NCI-H1092 treated with DMSO at 0.1 percent for 48 hours (cell line): ENCODE measurements at regions not wholly inside any gene's neighbourhood (a gene's known extent, or its start where the extent isn't known, plus 50 kb on each side); places are given as distances from the start of the nearest gene placed in this dataset.
"Not testable (repeated sequence)": the region's sequence is repeated elsewhere in the genome, so short reads cannot be mapped to it uniquely, and the experiment has no call there.

Experiments
- DNase-seq: peaks from one replicate; lab custom pipeline; 2025; lab: John Stamatoyannopoulos, UW

DNA sequence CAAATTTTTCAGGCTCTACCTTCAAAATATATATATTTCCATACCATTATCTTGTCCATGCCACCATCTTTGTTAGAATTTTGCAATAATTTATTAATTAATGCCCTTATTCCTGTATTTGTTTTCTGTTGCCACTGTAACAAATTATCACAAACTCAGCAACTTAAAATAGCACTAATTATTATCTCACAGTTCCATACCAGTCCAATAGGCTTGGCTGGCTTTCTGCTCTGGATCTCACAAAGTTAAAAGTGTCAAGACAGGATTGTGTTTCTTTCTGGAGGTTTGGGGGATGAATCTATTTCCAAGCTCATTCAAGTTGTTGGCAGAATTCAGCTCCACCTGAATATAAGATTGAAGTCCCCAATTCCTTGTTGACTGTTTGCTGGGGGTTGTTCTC, 58.6 kb upstream of the SLC38A4 start:
- DNase-seq, result no peak

GRCh38 chr12:46886541-46887041, 60.8 kb upstream of the SLC38A4 start:
- no peak for DNase-seq

DNA sequence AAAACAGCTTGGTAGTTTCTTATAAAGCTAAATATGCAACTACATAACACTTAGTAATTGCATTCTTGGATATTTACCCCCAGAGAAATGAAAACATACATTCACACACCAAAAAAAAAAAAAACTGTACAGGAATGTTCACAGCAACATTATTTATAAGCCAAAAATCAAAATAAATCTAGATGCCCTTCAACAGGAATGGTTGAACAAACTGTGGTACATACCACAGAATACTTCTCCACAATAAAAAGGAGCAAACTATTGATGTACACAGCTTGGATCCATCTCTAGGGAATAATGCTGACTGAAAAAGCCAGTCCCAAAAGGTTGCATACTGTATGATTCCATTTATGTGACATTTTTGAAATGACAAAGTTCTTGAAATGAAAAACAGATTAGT, 62.1 kb upstream of the SLC38A4 start:
- DNase-seq, result no peak

GRCh38 chr12:46888568-46888967, 62.8 kb upstream of the SLC38A4 start:
- no peak for DNase-seq

DNA sequence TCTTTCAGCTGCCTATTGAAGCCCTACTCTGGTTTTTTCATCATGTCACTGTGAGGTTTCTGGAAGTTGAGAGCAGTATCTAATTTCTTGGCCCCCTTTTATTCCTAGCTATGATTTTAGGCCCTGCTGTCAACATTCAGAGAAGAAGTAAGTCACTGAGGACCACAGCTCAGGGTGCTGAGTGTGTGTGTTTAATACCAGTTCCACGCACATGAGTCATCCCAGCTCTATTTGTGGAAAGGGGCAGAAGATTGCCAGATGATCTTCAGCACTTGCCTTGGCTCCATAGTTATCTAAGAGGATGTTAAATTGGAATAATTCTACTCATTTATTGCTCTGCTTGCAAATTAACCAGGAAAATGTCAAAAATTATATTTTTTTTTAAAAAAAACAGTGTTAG, 65.5 kb upstream of the SLC38A4 start:
- no peak for DNase-seq

DNA sequence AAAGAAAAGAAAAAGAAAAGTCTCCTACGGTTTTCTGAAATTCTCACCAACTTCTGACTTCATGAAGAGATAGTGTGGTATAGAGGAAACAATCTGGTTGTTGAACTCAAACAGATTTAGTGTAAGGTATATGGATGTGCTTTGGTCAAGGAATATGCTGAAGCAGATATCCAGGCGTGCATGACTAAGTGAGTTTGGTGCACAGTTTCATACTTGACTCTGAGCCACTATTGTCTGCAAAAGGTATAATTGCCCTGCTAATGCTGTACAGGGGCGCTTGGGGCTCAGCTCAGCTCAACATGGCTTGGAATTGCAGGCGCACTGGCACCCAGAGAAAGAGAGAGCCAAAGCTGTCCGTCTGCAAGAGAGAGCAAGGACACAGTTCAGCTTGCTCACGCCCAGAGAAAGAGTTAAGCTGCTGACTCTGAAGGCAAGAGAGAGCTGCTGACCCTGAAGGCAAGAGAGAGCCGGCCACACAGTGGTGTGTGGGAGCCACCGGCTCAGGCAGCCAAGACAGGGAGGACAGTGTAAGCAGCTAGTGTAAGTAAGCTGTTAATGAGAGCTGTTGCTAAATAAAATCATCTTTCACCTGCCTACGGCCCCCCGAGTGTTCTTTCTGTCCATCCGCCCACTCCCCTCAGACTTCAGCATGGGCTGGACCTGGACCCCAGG, 66.4 kb upstream of the SLC38A4 start:
- DNase-seq, result no peak

DNA sequence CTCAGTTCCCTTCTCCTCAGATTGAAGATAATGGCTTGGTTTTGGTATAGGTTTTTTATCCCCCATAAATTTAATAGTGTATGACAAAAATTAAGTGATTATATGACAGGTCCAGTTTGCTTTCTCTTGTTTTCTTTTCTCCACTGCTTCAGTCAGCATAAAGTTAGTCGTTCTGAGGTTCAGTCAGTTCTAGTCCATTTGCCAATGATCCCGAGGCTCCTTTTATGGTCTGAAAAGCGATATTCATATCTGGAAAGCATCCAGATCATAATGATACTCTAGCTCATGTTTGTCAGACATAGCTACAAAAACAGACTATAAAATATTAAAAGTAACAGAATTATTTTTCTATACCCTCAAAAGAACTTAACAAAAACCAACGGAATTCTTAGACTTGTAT, 67.1 kb upstream of the SLC38A4 start:
- no peak for DNase-seq

DNA sequence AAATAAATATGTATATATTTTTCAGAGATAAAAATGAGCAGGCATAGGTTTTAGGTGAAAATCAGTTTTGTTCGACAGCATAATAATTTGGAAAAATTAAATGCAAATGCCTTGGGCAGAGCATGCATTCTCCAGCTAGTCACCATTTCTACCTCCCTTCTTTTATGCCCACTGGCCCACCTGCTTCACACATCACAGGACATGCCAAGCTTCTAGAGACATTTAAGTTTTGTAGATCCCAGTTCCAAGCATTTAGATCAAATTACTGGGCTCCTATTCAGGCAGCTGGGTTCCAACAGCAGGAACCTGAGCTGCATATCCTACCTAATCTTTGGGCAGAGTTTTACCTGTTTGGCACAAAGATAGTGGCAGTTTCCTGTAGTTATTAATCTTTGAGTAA, 67.6 kb upstream of the SLC38A4 start:
- no peak for DNase-seq

GRCh38 chr12:46895726-46896125, 69.9 kb upstream of the SLC38A4 start:
- DNase-seq, result no peak

DNA sequence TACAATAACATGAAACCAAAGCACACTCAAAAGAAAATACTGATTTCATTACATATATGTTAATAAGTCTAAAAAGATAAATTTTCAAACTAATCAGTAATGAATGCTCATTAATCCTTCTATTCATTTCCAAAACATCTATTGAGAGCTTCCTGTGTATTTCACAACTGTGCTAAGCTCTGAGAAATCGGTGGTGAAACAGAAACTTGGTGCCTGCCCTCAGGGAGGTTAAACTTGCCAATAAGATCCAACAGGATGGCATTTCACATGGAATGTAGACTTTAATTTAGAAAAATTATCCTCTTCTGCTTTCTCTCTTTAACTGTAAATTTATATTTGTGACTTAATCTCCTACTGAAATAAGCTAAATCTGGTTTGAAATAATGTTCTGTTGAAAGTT, 70.9 kb upstream of the SLC38A4 start:
- no peak for DNase-seq

DNA sequence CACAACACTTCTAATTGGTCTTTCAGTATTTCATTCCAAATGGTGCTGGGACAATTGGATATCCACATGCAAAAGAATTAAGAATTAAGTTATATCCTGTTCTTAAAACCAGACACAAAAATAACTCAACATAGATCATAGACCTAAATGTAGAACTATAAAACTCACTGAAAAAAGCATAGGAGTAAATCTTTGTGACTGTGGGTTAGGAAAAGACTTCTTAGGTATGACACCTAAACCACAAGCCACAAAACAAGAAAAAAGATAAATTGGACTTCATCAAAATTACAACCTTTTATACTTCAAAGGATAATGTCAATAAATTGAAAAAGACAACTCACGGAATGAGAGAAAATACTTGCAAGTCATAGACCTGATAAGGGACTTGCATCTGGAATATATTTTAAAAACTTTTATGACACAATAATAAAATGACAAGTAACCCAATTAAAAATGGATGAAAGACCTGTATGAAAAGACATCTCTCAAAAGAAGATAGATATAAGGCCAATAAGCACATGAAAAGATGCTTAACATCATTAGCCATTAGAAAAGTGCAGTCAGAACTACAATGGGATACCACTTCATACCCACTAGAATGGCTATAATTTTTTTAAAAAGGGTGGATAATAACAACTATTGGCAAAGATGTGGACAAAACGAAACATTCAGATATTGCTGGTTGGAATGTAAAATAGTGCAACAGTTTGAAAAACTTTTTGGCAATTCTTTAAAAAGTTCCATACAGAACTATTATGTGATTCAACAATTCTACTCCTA, 72.5 kb upstream of the SLC38A4 start:
- DNase-seq, result no peak

DNA sequence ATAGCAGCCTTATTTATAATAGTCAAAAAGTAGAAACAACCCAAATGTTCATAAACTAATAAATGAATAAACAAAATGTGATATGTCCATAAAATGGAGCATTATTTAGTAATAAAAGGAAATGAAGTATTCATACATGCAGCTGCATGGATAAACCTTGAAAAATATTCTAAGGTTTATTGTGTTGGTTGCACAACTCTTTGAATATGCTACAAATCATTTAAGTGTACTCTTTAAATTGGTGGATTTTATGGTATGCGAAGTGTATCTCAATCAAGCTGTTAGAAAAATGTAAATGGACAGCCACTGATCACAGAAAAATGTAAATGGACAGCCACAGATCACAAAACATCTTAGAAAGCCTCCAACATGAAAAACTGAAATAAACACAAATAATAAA, 73.2 kb upstream of the SLC38A4 start:
- no peak for DNase-seq

- no peak for DNase-seq
These were observed 75.1 kb upstream of the SLC38A4 start for GRCh38 chr12:46900734-46901463.

GRCh38 chr12:46901464-46902205, 75.8 kb upstream of the SLC38A4 start:
- DNase-seq, result no peak

DNA sequence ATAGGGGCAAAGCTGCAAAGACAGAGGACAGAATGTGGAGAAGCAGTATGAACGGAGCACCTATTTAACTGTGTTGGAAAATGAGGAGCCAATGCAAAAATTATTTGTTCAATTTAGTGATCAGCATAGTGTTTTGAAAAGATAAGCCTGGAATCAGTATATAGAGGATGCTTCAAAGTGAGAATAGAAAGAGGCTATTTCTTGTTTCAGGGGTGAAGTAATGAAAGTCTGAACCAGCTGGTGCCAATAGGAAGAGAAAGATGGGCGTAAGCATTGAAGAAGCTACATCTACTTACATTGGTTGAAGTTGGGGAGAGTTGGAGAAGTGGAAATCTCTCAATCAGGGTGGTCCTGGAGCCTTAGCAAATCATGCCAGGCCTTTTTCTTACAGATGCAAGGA, 77.3 kb upstream of the SLC38A4 start:
- DNase-seq, result no peak

GRCh38 chr12:46904406-46905238, 78.8 kb upstream of the SLC38A4 start:
- no peak for DNase-seq

GRCh38 chr12:46905239-46905627, 79.4 kb upstream of the SLC38A4 start:
- not testable (repeated sequence) for DNase-seq

DNA sequence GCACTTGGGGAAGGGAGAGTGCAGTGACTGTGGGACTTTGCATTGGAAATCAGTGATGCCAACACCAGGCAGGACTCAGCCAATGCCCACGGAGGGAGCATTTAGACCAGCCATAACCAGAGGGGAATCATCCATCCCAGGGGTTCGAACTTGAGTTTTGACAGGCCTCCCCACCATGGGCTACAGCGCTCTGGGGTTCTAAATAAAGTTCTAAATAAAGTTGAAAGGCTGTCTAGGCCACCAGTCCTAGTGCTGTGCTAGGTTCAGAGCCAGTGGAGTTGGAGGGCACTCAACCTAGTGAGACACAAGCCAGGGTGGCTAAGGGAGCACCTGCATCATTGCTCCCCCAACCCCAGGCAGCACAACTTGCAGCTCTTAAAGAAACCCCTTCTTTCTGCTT, 82.0 kb upstream of the SLC38A4 start:
- DNase-seq, result no peak

DNA sequence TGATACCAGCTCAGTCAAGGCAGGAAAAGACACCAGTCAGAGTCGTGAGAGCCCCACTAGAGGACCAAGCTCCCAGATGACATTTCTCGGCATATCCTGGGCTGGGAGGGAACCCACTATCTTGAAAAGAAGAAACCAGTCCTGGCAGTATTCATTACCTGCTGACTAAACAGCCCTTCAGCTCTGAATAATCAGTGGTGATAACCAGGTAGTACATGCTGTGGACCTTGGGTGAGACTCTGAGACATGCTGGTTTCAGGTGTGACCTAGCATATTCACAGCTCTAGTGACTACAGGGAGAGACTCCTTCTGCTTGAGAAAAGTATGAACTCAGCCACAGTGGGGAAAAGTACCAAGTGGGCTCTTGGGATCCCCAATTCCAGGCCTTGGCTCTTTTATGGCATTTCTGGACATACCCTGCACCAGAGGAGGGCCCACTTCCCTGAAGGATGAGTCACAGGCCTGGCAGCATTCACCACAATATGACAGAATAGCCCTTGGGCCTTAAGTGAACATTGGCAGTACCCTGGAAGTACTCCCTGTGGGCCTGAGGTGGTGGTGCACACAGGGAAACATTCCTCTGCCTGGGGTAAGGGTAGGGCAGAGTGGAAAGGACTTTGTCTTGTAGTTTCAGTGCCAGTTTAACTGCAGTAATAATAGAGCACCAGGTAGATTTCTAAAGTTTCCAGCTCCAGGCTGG, 82.6 kb upstream of the SLC38A4 start:
- DNase-seq, result no peak

DNA sequence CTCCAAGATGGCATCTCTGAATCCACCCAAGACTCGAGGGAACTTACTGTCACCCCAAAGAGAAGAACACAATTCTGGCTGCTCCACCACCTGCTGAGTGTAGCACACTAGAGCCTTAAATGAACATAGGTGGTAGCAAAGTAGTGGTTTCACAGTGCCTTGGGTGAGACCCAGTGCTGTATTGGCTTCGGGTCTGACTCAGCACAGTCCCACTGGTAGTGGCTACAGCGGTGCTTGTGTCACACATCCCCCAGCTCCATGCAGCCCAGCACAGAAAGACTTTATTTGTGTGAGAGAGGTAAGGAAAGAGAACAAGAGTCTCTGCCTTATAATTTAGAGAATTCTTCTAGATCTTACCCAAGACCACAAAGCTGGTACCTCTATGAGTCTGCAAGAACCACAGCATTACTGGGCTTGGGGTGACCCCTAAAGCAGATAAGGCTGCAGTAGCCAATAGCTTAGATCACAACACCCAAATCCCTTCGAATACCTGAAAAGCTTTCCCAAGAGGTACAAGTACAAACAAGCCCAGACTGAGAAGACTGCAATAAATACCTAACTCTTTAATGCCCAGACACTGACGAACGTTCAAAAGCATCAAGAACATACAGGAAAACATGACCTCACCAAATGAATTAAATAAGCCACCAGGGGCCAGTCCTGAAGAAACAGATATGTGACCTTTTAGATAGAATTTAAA, 83.3 kb upstream of the SLC38A4 start:
- DNase-seq, result no peak
